ENCODE measurements at regions not wholly inside any gene's neighbourhood (a gene's known extent, or its start where the extent isn't known, plus 50 kb on each side); places are given as distances from the start of the nearest gene placed in this dataset.
"Not testable (repeated sequence)": the region's sequence is repeated elsewhere in the genome, so short reads cannot be mapped to it uniquely, and the experiment has no call there.

- no peak overlapping the region for H3K27ac ChIP-seq
- TF ChIP-seq ZFX (IDR thresholded peaks at IDR 0.05) (no peak), CTCF (conservative IDR thresholded peaks at IDR 0.05) (no peak)
Measured at GRCh38 chr2:142525720-142526119, 351.7 kb upstream of the KYNU start.

GRCh38 chr2:142521492-142521891 is 356.0 kb upstream of the KYNU start:
- no peak for TF ChIP-seq CTCF (conservative IDR thresholded peaks at IDR 0.05)
- no peak overlapping the region for H3K27ac ChIP-seq

- no peak overlapping the region for H3K27ac ChIP-seq
- TF ChIP-seq CTCF (conservative IDR thresholded peaks at IDR 0.05), result no peak
- TF ChIP-seq ZFX (IDR thresholded peaks at IDR 0.05), result no peak
Measured at GRCh38 chr2:142515493-142515892, 362.0 kb upstream of the KYNU start.

- TF ChIP-seq ZFX (IDR thresholded peaks at IDR 0.05) (no peak), CTCF (conservative IDR thresholded peaks at IDR 0.05) (no peak)
- H3K27ac ChIP-seq, result no peak overlapping the region
Measured at GRCh38 chr2:142509401-142509800, 368.1 kb upstream of the KYNU start.

- no peak overlapping the region for H3K27ac ChIP-seq
- no peak for TF ChIP-seq ZFX (IDR thresholded peaks at IDR 0.05)
- TF ChIP-seq CTCF (conservative IDR thresholded peaks at IDR 0.05), result no peak
Measured at GRCh38 chr2:142504754-142505153, 372.7 kb upstream of the KYNU start.

- TF ChIP-seq CTCF (conservative IDR thresholded peaks at IDR 0.05) (no peak), ZFX (IDR thresholded peaks at IDR 0.05) (no peak)
- H3K27ac ChIP-seq, result no peak overlapping the region
Measured at GRCh38 chr2:142502402-142502801, 371.6 kb upstream of the LRP1B start.

- no peak overlapping the region for H3K27ac ChIP-seq
- TF ChIP-seq CTCF (conservative IDR thresholded peaks at IDR 0.05) (no peak), ZFX (IDR thresholded peaks at IDR 0.05) (no peak)
Measured at GRCh38 chr2:142495141-142495540, 364.3 kb upstream of the LRP1B start.

GRCh38 chr2:142489631-142490030 is 358.8 kb upstream of the LRP1B start:
- H3K27ac ChIP-seq, result not testable (repeated sequence)

All from C4-2B (cell line).